Osteocyte (in vitro differentiated cells): ENCODE measurements at regions not wholly inside any gene's neighbourhood (a gene's known extent, or its start where the extent isn't known, plus 50 kb on each side); places are given as distances from the start of the nearest gene placed in this dataset.

ENCODE experiments used
- DNase-seq: peaks from one replicate; pipeline ENCODE4 v3.0.0; 2021; ENCODE audit warnings: mixed read lengths; ENCODE audit not compliant: unreplicated experiment; ENCODE audit errors: extremely low spot score
- H3K27ac Mint-ChIP-seq: one replicate; pipeline ENCODE4 v1.8.0; 2021; ENCODE audit warnings: mild to moderate bottlenecking, mixed read lengths; ENCODE audit not compliant: unreplicated experiment
- H3K27me3 Mint-ChIP-seq: one replicate; pipeline ENCODE4 v1.8.0; 2021; ENCODE audit warnings: mixed read lengths; ENCODE audit not compliant: unreplicated experiment
- H3K36me3 Mint-ChIP-seq: one replicate; pipeline ENCODE4 v1.8.0; 2021; ENCODE audit warnings: mixed read lengths; ENCODE audit not compliant: unreplicated experiment
- H3K4me1 Mint-ChIP-seq: one replicate; pipeline ENCODE4 v1.8.0; 2021; ENCODE audit warnings: mixed read lengths; ENCODE audit not compliant: unreplicated experiment
- H3K4me3 Mint-ChIP-seq: one replicate; pipeline ENCODE4 v1.8.0; 2021; ENCODE audit warnings: mild to moderate bottlenecking, moderate library complexity, mixed read lengths; ENCODE audit not compliant: unreplicated experiment
- H3K9me3 Mint-ChIP-seq: one replicate; pipeline ENCODE4 v1.8.0; 2021; ENCODE audit warnings: mixed read lengths; ENCODE audit not compliant: unreplicated experiment
- CTCF ChIP-seq: fragments of 200-600 bp; sonication (generic); IDR thresholded peaks from 2 replicates; pipeline ENCODE4 v1.5.0; 2021; ENCODE audit warnings: antibody characterized with exemption, mild to moderate bottlenecking, moderate library complexity

GRCh38 chr6:85112540-85112939, 337.3 kb upstream of the NT5E start:
- no peak for DNase-seq
- no peak for TF ChIP-seq CTCF
- H3K36me3 Mint-ChIP-seq, result no peaks in the 10 kb centered on the region
- no peak overlapping the region for H3K4me3 Mint-ChIP-seq
- H3K27ac Mint-ChIP-seq, result no peak overlapping the region
- H3K4me1 Mint-ChIP-seq, result no peaks in the 10 kb centered on the region
- no peaks in the 10 kb centered on the region for H3K9me3 Mint-ChIP-seq
- H3K27me3 Mint-ChIP-seq, result no peaks in the 10 kb centered on the region

DNA sequence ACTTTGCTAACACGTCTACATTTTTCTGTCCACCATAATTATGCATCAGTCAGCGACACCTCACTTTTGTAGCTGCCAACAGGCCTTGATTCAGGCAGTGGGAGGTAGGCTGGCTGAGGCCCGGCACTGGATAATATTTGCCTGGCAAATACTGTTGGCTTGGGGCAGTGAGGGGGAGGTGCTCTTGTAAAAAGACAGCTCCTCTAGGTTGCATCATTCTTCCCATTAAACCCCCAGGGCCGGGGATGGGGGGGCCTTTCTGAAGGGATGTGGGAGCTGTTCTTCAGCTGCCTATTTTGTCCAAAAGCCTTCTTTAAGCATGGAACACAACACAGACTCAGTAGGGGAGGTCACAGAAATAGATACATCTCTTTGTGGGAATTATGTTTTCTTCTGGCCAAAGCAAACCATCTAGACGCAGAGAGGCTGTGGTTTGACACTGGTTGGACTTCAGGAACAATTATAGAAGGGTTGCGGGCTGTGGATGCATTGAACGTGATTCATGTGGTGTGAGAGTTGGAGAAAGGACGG, 338.3 kb upstream of the NT5E start:
- no peak for TF ChIP-seq CTCF
- H3K9me3 Mint-ChIP-seq, result no peaks in the 10 kb centered on the region
- no peak for DNase-seq
- no peak overlapping the region for H3K27ac Mint-ChIP-seq
- no peaks in the 10 kb centered on the region for H3K4me1 Mint-ChIP-seq
- no peaks in the 10 kb centered on the region for H3K36me3 Mint-ChIP-seq
- H3K27me3 Mint-ChIP-seq, result no peaks in the 10 kb centered on the region
- no peak overlapping the region for H3K4me3 Mint-ChIP-seq

- no peak overlapping the region for H3K4me3 Mint-ChIP-seq
- DNase-seq, result no peak
- H3K9me3 Mint-ChIP-seq, result no peaks in the 10 kb centered on the region
- H3K36me3 Mint-ChIP-seq, result no peaks in the 10 kb centered on the region
- H3K27ac Mint-ChIP-seq, result no peak overlapping the region
- H3K27me3 Mint-ChIP-seq, result no peaks in the 10 kb centered on the region
- no peak for TF ChIP-seq CTCF
- H3K4me1 Mint-ChIP-seq, result no peaks in the 10 kb centered on the region
Observed at GRCh38 chr6:85110943-85111342, 338.9 kb upstream of the NT5E start.

DNA sequence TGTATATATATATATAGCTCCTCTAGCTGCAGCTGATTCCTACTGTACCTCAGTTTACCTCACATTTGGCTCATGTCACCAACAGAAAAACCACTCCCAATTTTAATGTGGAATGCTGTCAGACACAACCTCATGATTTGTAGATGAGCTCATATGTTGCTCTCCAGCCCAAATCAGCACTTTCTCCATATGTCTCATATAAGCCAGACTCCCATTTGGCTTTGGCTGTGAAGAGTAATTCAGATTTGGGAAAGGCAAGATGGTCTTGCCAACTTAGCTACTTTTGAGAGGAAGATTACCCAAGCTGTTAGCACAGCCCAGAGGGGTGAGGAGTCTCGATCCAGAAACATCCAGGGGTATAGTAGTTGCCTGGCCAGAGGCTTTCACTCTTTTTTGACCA, 342.2 kb upstream of the NT5E start:
- no peak for TF ChIP-seq CTCF
- Mint-ChIP-seq H3K27ac (no peak overlapping the region), H3K36me3 (no peaks in the 10 kb centered on the region), H3K27me3 (no peaks in the 10 kb centered on the region), H3K4me3 (no peak overlapping the region), H3K9me3 (no peaks in the 10 kb centered on the region), H3K4me1 (no peaks in the 10 kb centered on the region)
- DNase-seq, result no peak

- no peaks in the 10 kb centered on the region for H3K27me3 Mint-ChIP-seq
- no peak overlapping the region for H3K27ac Mint-ChIP-seq
Observed at GRCh38 chr6:85096976-85097375, 332.6 kb upstream of the TBX18 start.

More at GRCh38 chr6:85096976-85097375, 332.6 kb upstream of the TBX18 start:
- peaks cover 24% of the 10 kb centered on the region for H3K9me3 Mint-ChIP-seq
- no peaks in the 10 kb centered on the region for H3K36me3 Mint-ChIP-seq
- no peak for TF ChIP-seq CTCF
- H3K4me1 Mint-ChIP-seq, result no peaks in the 10 kb centered on the region
- no peak for DNase-seq
- H3K4me3 Mint-ChIP-seq, result no peak overlapping the region
